Endodermal cell (in vitro differentiated cells): ENCODE measurements at regions not wholly inside any gene's neighbourhood (a gene's known extent, or its start where the extent isn't known, plus 50 kb on each side); places are given as distances from the start of the nearest gene placed in this dataset.

Source experiments
- DNase-seq: peaks from one replicate; pipeline ENCODE4 v3.0.0-alpha.2; 2017
- H3K27ac ChIP-seq: 2 replicates; pipeline ENCODE4 v1.5.1; 2013; ENCODE audit warnings: mild to moderate bottlenecking, low read depth, low read length, moderate library complexity
- H3K27me3 ChIP-seq: 2 replicates; pipeline ENCODE4 v1.6.1; 2013; ENCODE audit warnings: mild to moderate bottlenecking, low read length, moderate library complexity; ENCODE audit not compliant: insufficient read depth, control insufficient read depth, poor library complexity, severe bottlenecking
- H3K36me3 ChIP-seq: 2 replicates; pipeline ENCODE4 v1.7.0; 2013; ENCODE audit warnings: mild to moderate bottlenecking, low read length, moderate library complexity; ENCODE audit not compliant: control insufficient read depth, insufficient read depth
- H3K4me1 ChIP-seq: one replicate; pipeline ENCODE4 v1.7.0; 2013; ENCODE audit warnings: low read length; ENCODE audit not compliant: control insufficient read depth, insufficient read depth
- H3K4me3 ChIP-seq: 2 replicates; pipeline ENCODE4 v1.5.1; 2013; ENCODE audit warnings: mild to moderate bottlenecking, low read length, moderate library complexity
- H3K9ac ChIP-seq: 2 replicates; pipeline ENCODE4 v1.6.1; 2013; ENCODE audit warnings: mild to moderate bottlenecking, low read length, moderate library complexity; ENCODE audit not compliant: poor library complexity, severe bottlenecking; ENCODE audit errors: extremely low read depth
- H3K9me3 ChIP-seq: 2 replicates; pipeline ENCODE4 v1.6.1; 2013; ENCODE audit warnings: mild to moderate bottlenecking, low read length, moderate library complexity; ENCODE audit not compliant: control insufficient read depth
- H3K27ac Mint-ChIP-seq: 2 replicates; pipeline ENCODE4 v1.8.0; 2020; ENCODE audit warnings: mixed read lengths
- H3K27me3 Mint-ChIP-seq: 2 replicates; pipeline ENCODE4 v1.8.0; 2021; ENCODE audit warnings: mild to moderate bottlenecking, mixed read lengths; ENCODE audit not compliant: insufficient read depth
- H3K36me3 Mint-ChIP-seq: 2 replicates; pipeline ENCODE4 v1.8.0; 2020; ENCODE audit warnings: low read depth, mixed read lengths
- H3K4me1 Mint-ChIP-seq: 2 replicates; pipeline ENCODE4 v1.8.0; 2020; ENCODE audit warnings: mixed read lengths
- H3K4me3 Mint-ChIP-seq: 2 replicates; pipeline ENCODE4 v1.8.0; 2020; ENCODE audit warnings: mild to moderate bottlenecking, moderate library complexity, mixed read lengths
- H3K9me3 Mint-ChIP-seq: 2 replicates; pipeline ENCODE4 v1.8.0; 2020; ENCODE audit warnings: mild to moderate bottlenecking, mixed read lengths
- CTCF ChIP-seq: fragments of 200-600 bp; sonication (generic); conservative IDR thresholded peaks from 2 replicates; pipeline ENCODE4 v1.5.0; 2021; ENCODE audit warnings: antibody characterized with exemption, mild to moderate bottlenecking
- WGBS, 2 experiments: methylation state at CpG; one replicate each; pipeline versions ENCODE4 v1.1.5 to v1.1.7; 2013; ENCODE audit warnings: missing lambda C conversion rate in 2 of 2, mixed read lengths in 1 of 2; ENCODE audit not compliant: insufficient coverage in 1 of 2, insufficient read length in 1 of 2; 5-methylcytosine and 5-hydroxymethylcytosine counted together

- TF ChIP-seq CTCF: no peak
- no peaks in the 10 kb centered on the region for H3K4me1 ChIP-seq
These were observed 121.5 kb downstream of the PTCSC3 start for GRCh38 chr14:36055052-36055378.

GRCh38 chr14:36054353-36055051 is 122.0 kb downstream of the PTCSC3 start:
- no peaks in the 10 kb centered on the region for H3K36me3 ChIP-seq
- H3K9me3 ChIP-seq: no peaks in the 10 kb centered on the region
- Mint-ChIP-seq H3K36me3 (no peaks in the 10 kb centered on the region), H3K27me3 (no peaks in the 10 kb centered on the region), H3K9me3 (no peaks in the 10 kb centered on the region), H3K4me3 (no peak overlapping the region), H3K4me1 (peaks cover 4% of the 10 kb centered on the region), H3K27ac (no peak overlapping the region)
- H3K27ac ChIP-seq: no peak overlapping the region
- DNase-seq: no peak
- 90 to 96% methylated on average over 3 of the region's 3 CpGs for WGBS, 2 experiments
- TF ChIP-seq CTCF: no peak
- H3K9ac ChIP-seq: no peak overlapping the region
- H3K27me3 ChIP-seq: no peaks in the 10 kb centered on the region
- H3K4me3 ChIP-seq: no peak overlapping the region
- no peaks in the 10 kb centered on the region for H3K4me1 ChIP-seq

More at GRCh38 chr14:36055052-36055378, 121.5 kb downstream of the PTCSC3 start:
- no peaks in the 10 kb centered on the region for H3K36me3 Mint-ChIP-seq
- WGBS, 2 experiments: 88 to 91% methylated on average over 3 of the region's 3 CpGs
- H3K27ac ChIP-seq: no peak overlapping the region
- DNase-seq: no peak
- H3K9ac ChIP-seq: no peak overlapping the region
- peaks cover 4% of the 10 kb centered on the region for H3K4me1 Mint-ChIP-seq
- H3K4me3 Mint-ChIP-seq: no peak overlapping the region
- H3K27me3 ChIP-seq: no peaks in the 10 kb centered on the region
- no peak overlapping the region for H3K27ac Mint-ChIP-seq
- no peaks in the 10 kb centered on the region for H3K9me3 ChIP-seq
- H3K27me3 Mint-ChIP-seq: no peaks in the 10 kb centered on the region
- no peak overlapping the region for H3K4me3 ChIP-seq
- H3K36me3 ChIP-seq: no peaks in the 10 kb centered on the region
- no peaks in the 10 kb centered on the region for H3K9me3 Mint-ChIP-seq

GRCh38 chr14:36052681-36053080 is 123.8 kb downstream of the PTCSC3 start:
- Mint-ChIP-seq H3K4me3 (no peak overlapping the region), H3K4me1 (peaks cover 5% of the 10 kb centered on the region), H3K9me3 (no peaks in the 10 kb centered on the region), H3K27ac (no peak overlapping the region), H3K36me3 (no peaks in the 10 kb centered on the region), H3K27me3 (no peaks in the 10 kb centered on the region)
- TF ChIP-seq CTCF: no peak
- Histone ChIP-seq H3K27ac (no peak overlapping the region), H3K27me3 (no peaks in the 10 kb centered on the region), H3K4me1 (no peaks in the 10 kb centered on the region), H3K36me3 (no peaks in the 10 kb centered on the region), H3K9ac (no peak overlapping the region), H3K4me3 (no peak overlapping the region), H3K9me3 (no peaks in the 10 kb centered on the region)
- 100% methylated on average over 1 of the region's 3 CpGs for WGBS, 2 experiments
- no peak for DNase-seq
